ENCODE measurements at regions not wholly inside any gene's neighbourhood (a gene's known extent, or its start where the extent isn't known, plus 50 kb on each side); places are given as distances from the start of the nearest gene placed in this dataset.

DNA sequence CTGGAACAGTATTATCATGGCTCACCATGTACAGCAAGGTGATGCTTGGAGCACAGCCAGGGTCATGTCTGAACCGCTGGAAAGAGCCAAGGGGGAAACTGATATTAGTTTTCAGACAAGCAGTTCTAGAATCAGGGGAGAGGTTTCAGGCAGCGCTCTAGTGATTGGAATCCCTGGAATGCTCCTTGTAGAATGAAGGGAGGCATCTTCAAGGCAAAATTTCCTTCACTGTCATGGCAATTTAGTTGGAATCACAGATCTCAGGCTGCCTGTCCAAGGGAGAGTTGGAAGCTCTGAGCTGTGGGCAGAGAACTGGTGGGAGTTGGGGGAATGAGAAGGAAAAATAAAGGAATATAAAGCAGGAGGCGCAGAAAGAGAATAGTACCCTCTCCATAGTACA, 737.1 kb downstream of the PTPRU start:
- DNase-seq = no peak

DNA sequence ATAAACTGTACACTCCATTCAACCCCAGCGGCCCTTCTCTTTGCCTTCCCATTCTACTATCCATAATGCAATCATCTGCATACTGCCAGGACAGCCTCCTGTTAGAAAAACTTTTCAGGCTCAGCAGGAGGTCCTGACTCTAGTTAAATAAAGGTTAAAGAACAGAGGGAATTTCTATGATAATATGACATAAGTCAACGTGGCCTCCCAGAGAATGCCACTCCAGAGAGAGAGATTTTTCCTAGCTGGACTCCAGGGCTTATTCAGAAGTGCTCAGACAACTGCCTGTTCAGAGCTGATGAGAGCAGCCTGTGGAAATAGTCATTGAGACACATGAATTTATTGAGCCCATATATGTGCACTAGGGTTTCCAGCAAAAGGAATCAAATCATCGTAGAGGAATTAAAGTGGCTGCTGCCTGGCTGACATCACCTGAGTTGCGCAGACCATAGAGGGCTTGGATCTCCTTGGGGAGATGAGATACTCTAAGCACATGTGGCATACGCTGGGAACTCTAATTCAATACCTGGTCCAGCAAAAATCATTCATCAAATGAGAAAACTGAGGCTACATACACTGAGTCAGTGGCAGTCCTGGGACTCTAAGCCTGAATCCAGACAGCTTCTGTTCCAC, 736.2 kb downstream of the PTPRU start:
- no peak for DNase-seq

DNA sequence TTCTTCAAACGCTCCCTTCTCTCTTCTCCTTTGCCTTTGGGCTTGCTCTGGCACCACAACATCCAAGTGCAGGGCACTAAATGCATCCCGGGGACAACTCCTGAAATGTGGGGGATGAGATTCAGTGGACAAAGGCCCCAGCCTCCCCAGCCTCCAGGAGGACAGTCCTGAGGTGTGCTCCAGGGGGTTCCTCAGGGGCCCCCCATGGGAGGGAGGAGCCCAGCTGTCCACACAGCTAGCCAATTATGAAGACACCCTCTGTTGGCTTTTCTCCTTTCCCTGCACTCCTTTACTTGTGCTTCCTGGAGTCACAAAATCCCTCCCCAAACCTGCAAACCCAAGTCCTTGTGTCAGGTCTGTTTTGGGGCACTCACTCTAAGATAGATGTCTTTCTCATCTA, 735.4 kb downstream of the PTPRU start:
- no peak for DNase-seq

DNA sequence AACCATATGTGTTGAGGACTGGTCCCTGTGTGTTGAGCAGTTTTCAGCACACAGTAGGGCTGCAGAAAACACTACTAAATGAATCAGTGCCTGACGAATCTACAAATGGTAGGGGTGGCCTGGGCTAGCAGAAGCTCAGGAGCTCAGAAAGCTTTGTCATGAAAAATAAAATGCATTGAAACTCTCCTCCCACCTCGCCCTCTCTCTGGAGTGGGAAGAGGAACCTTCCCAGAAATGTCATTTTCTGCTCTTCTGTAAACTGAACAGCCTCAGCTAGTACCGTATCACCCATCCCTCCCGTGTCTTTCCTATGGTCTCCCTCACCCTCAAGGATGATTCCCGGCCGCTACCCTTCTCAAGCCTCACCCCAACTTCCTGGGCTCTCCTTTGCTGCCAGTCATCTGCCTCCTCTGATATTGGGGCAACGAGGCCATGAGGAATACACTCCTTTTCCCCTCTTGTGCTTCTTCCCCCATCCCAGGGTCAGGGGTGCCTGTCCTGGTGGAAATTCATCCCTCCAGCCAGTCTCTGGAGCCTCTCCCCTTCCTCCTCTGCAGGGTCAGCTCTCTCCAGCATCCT, 734.5 kb downstream of the PTPRU start:
- no peak for DNase-seq

DNA sequence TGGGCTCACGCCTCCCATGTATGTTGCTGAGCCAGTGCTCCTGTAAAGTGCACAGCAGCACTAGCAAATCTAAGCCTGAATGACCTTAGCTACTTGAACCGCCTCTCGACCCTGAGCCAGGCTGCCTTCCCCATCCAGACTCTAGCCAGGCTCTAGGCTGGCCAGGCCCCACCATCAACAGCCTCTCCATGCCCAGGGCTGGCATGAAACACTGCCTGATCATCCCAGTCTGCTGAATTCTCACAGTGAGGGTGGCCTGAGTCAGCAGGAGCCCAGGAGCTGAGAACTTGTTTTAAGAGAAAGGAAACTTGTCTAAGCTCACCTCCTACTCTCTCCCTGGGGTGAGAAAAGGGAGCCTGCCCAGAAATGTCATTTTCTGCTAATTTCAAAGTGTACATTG, 733.3 kb downstream of the PTPRU start:
- no peak for DNase-seq

DNA sequence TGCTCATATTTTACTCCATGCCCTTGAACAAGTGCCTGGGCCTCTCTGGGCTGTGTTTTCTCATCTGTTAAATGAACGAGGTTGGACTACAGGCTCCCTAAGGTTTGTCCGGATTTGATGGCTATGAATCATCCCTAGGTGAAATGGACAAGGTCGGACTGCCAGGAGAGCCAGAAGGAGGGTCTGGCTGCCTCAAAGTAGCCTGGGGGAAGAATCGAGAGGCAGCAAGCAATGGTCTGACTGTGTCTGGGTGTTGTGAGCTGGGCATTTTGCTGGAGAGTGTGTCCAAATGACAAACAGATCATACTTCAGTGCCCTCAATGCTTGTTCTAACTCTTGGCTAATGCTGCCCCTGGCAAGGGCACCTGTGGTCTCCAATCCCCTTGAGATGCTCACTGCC, 730.9 kb downstream of the PTPRU start:
- no peak for DNase-seq

DNA sequence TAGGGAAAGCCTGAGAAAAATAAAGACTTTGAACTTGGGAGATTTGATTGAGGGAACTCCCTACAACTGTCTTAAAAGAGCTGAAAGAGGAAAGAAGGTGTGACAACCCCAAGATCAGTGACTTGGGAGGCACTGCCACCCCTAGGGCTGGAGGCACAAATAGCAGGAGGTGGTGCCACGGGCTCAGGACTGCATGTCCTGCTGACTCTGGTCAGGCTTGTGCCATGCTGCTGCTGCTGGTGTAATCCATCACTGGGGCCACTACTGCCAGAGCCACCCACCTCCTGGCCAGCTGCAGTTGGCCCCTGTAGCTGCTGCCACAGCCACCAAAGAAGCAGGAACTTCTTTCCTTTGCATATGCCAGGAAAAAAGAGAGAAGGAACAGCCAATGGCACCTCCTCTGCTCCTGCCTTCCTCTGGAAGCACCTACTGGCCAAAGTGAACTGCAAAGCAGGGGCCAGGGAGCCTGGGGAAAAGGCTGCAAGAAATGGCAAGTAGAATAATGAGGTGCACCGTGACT, 730.3 kb downstream of the PTPRU start:
- DNase-seq = no peak

DNA sequence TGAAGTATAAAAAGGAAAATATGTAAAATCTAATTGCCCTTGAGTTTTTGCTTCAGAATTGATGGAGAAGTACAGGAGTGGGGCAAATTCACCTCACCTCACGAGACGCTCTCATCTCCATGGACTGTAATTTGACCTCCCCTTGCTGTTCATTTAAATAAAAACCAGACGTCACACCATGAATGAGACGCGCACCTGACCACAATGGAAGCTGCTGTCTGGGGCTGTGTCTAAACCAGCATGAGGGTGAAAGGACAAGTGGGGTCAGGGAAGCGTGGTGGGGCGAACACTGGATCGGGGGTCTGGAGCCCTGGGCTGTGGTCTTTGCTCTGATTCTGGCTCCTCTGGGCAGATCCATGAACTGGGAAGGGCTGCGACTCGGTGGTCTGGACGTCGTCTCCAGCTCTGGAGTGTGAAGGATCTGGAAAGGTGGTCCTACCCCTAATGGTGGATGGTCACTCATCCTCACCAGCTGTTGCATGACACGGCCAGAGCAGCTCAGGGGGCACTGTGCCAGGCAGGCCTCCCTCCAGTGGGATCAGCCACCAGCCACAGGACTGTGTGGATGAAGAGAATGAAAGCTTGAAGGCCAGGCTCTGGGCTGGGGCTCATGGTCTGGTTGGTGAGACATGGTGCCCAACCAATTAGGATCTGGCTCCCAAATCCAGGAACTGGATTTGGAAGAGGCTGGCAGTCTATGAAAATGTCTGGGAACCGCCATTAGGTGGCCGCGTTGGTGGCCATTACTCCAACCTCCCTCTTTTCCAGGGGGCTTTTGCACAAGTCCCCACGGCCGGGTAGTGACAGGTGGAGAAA, 728.6 kb downstream of the PTPRU start:
- DNase-seq = no peak

DNA sequence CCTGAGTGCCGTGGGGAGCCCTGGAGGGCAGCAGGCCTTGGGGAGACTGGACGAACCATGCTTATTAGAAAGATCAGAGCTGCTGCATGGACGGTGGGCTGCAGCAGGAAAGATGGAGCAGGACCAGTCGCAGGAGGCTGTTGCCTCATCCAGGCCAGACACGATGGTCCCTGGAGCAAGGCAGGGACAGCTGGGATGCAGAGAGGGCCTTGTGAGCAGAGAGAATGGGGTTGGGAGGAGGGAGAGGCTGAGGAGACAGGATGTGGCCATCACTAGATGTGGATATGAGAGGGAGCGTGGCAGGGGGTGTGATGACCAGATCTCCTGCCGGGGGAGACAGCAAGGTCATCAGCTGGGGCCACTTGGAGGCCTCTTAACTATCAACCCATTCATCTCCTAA, 727.6 kb downstream of the PTPRU start:
- DNase-seq = no peak

DNA sequence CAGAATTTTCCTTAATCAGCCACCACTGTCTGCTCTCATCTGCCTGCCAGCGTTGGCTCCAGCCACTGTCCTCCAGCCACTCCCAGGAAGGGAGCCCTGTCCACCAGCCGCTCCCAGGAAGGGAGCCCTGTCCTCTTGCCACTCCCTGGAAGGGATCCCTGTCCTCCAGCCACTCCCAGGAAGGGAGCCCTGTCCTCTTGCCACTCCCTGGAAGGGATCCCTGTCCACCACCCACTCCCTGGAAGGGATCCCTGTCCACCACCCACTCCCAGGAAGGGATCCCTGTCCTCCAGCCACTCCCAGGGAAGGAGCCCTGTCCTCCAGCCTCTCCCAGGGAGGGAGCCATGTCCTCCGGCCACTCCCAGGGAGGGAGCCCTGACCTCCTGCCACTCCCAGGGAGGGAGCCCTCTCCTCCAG, 726.5 kb downstream of the PTPRU start:
- DNase-seq = no peak

DNA sequence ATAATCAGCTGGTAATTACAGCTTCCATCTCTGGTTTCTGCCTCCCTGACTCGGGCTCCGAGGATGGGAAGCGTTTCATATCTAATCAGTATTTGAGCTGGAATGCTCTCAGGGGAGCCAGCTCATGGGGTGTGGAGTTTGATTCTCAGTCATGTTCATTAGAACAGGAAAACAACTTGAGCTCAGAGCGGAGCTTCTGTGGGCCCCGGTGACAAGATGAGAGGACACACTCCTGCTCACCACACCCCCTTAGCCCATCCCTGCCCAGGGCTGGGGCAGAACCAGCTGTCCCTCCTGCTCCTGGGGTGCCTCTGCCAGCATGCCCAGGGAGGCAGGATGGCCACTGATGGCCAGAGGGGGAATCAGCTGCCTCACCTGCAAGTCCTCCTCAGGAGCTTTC, 726.0 kb downstream of the PTPRU start:
- DNase-seq = no peak

DNA sequence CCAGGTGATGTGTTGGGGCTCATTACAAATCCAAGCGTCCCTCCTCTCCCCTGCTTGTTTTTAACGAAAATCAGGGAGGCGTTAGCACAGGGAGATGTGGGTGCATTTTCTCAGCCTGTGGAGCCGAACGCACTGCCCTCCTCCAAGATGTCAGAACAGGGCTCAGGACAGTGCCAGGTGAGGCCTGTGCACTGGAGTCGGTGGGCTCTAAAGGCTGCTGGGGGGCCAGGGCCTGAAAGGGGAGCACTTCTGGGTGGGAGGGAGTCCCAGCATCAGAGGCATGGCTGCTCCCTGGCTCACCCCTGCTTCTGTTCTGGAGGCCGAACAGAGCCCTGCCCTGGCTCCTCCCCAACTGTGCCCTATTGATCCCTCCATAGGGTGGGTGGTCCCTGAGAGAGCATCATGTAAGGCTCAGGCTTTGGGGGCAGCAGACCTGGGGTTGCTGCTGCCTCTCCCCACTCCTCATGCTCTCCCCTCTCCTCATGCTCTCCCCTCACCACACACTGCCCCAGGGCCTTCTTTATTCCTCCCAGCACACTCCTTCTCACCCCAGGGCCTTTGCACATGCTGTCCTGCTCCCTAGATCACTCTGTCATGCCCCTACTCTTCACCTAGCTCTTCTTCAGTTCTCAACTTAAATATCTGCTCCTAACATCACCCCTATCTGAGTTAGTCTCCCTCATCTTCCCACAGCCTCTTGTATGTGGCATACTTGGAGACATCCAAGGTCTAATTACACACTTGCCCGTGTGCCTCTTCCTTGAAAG, 725.2 kb downstream of the PTPRU start:
- DNase-seq = no peak

DNA sequence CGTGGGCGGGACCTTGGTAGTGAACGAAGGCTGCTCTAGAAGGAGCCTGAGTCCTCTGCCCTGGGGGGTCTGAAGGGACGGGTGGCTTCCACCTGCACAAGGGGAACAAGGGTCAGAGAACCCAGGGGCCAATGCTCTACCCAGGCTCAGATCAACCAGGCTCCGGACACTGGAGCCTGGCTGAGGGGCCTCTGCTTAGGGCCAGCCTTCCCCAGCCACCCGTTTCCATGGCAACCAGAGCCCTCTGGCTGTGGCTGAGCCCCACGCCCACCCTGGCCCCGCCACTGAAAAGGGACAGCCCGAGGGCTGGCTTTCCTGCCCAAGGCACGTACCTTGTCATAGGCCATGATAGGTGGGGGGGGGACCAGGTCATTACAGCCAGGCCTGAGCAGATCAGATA, 724.6 kb downstream of the PTPRU start:
- DNase-seq = no peak

DNA sequence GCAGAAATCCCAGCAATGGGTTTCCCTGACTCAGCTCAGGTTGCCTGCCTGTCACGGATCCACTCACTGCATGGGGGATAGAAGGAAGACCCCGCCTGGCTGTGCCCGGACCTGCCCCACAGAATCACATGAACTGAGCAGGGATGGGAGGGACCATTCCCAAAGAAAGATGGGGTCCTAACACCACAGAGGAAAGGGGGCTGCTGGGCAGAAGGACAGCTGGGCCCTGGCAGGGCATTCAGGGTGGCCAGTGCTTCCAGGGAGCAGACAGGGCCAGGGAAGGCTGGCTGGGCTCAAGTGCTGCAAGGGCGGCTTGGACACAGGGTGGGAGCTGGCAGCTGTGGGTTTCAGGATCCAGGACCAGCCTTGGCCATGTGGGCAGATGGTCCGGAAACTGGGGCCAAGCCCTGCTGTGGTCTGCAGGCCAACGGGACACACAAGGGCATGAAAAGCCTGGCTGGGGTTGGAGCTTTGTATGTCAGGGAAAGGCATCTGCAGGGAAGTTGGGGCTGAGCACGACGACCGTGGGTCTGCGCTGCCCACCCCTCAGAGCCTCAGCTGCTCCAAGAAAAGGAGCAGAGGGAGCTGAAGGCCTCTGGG, 723.9 kb downstream of the PTPRU start:
- DNase-seq = no peak

DNA sequence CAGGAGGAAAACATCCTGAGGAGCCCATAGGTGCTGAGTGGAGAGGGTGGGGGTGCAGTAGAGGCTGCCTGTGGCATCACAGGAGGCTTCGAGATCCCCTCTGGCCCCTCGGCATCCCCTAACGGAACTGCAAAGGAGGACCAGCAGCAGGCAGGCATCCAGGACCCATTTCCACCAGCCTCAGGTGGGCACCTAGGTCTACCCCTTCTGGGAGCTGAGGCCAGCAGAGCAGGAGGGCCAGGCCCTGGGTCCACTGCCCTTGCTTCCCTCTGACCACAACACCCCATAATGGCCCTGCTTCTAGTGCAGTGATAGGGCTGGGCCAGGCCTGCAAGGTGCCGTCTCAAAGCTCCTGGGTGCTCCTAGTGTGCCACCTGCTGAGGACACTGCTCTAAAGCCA, 723.0 kb downstream of the PTPRU start:
- no peak for DNase-seq

DNA sequence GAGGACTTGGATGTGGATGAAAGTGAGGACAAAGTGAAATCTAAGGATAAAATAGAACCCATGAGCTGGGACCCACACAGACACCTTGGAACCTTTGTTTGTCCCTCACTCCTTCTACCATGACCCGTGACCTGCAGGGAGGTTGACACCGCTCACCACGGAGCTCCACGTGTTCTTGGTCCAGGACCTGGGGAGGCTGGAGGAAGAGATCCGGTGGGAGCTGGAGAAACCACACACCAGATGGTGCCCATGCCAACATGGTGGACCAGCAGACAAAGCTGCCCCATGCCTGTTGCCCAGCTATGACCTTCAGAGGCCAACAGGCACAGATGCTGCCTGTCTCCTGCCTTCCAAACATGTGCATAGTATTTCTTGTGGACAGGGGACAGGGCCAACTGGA, 721.9 kb downstream of the PTPRU start:
- DNase-seq = no peak

DNA sequence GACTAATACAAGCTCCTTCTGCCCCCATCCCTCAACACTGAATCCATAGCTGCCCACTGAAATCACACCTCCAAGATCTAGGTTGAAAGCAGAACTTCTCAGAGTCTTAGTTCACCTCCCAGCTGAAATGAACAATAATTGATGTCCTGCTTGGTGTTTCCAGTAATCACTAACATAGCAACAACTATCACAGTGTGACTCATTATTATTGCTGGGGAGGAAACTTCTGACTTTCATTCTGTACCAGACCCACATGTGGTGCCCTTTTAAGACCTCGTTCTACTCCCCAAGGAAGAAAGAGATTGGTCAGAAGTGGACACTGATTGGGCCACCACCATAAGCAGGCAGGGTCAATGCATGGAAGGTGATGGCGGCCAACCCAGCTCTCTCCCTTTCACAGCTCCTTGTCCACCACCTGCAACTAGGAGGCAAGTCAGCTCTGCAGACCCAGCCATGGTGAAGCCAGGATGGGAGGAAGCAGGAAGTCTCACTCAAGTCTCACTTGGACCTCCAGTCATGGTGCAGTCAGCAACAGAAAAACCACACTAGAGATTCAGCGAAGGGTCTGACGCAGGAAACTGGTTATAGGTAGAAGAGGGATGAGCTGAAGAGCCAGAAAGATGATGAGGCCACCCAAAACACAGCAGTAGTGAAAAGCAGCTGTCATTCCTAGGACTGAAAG, 720.2 kb downstream of the PTPRU start:
- DNase-seq = no peak

DNA sequence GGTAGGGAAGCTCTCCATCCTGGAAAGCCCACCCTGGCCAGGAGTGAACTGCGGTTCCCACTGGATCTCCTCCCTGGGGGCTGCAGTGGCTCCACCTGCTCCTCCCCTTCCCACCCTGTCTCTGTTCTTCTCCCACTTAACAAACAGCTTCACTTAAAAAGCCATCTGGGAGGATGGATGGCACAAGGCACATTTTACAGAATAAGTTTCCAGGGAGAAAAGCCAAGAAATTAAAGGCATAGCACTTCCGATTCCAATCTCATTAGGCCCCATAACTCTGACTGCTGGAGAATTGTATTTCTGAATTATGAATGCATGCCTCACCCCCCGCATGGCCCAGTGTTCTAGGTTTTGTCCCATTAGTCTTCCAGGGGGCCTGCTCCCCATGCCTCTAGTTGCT, 718.3 kb downstream of the PTPRU start:
- DNase-seq = no peak

DNA sequence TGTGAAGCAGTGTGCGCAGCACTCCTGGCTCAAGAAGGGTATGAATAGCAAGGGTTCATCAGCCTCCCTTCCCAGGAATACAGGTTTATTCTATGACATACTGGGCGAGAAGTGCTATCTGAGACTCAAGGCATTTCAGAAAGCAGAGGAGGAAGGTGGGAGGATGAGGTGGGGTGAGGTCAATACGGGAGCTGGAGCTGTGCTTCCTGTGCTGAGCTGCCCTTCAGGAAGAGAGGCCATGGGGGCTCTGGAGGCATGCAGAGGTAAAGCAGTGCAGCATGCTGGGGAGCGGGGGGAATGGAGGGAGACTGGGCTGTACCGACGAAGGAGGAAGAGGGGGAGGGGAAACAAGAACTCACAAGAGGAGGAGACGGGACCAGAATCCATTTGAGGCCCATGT, 717.6 kb downstream of the PTPRU start:
- no peak for DNase-seq

DNA sequence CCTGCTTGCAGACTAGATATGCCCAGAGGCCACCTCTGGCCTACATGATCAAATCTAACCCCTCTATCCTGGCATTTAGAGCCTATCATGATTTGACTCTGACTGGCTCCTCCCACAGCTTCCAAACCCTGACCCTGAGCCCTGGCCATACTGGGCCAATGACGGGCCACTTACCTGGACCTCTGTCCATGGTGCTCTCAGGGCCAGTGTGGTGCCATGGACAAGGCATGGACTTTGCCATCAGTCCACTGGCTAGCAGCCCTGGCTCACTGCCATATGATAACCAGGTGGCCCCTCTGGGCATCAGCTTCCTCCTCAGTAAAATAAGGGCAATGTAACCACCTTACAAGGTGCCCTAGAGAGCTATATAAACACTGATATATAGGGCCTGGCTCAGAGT, 713.4 kb downstream of the PTPRU start:
- no peak for DNase-seq

DNA sequence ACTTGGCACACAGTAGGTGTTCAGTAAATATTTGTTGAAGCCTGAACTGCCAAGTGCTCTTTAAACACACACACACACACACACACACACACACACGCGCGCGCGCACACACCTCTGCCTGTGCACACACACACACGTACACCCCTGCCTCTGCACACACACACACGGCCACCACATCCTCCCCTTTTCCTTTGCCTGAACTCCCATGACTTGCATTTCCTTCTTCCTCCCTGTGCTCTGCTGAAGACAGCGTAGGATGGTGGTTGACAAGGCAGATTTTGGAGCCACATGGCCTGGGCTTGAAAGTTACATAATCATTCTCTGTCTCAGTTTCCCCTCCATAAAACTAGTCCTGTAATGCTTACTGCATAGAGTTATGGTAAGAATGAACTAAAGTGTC, 712.3 kb downstream of the PTPRU start:
- DNase-seq = no peak

DNA sequence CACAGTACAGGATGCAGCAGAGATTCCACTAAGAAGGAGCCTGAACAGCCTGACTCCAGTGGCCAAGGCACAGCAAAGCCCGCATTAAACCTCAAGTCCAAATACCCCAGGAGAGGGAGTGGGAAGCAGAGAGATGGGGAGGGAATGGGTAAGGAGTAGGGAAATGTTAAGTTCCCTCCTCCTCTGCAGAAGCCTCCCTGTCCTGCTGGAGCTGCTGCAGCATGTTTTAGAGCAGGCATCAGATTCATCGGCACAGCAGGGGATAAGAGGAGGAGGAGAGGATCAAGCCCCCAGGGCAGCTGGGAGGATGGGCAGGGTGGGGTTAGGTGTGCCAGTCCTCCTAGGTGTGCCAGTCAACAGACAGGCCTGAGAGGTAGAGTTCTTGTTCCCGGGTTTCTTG, 709.7 kb downstream of the PTPRU start:
- DNase-seq = no peak
